ENCODE measurements at regions not wholly inside any gene's neighbourhood (a gene's known extent, or its start where the extent isn't known, plus 50 kb on each side); places are given as distances from the start of the nearest gene placed in this dataset.

GRCh38 chr1:163267962-163268361 is 53.8 kb upstream of the NUF2 start:
- Histone ChIP-seq H3K4me2 (ENCODE audit: low read length, poor library complexity, severe bottlenecking) (no peak overlapping the region), H3K23ac (ENCODE audit: low read length in 2 of 2) (no peak overlapping the region), H3K79me1 (replicated peaks; ENCODE audit: low read length, poor library complexity, severe bottlenecking) (no peaks in the 10 kb centered on the region), H3K9me3 (ENCODE audit: control insufficient read depth, low read length) (no peaks in the 10 kb centered on the region), H3K9ac (ENCODE audit: low read length) (no peak overlapping the region), H2BK12ac (ENCODE audit: low read length in 2 of 2) (no peak overlapping the region), H3K27ac (ENCODE audit: low read length, poor library complexity, severe bottlenecking) (no peak overlapping the region), H2AFZ (ENCODE audit: low read depth, low read length) (no peak overlapping the region), H2BK120ac (ENCODE audit: low read depth, low read length) (no peak overlapping the region), H4K8ac (ENCODE audit: low read length) (no peak overlapping the region), H3K27me3 (ENCODE audit: control insufficient read depth in 1 of 2, insufficient read depth in 1 of 2, low read length in 2 of 2) (no peaks in the 10 kb centered on the region), H3K18ac (ENCODE audit: low read depth in 1 of 2, low read length in 2 of 2) (no peak overlapping the region), H3K4me1 (ENCODE audit: control insufficient read depth, insufficient read depth, low read depth, low read length) (peaks cover 2% of the 10 kb centered on the region), H3K36me3 (ENCODE audit: control insufficient read depth in 1 of 2, insufficient read depth in 2 of 2, low read depth in 1 of 2, low read length in 2 of 2) (no peaks in the 10 kb centered on the region), H2BK5ac (ENCODE audit: low read depth, low read length, poor library complexity, severe bottlenecking) (no peak overlapping the region), H3K14ac (ENCODE audit: low read length in 2 of 2) (no peak overlapping the region), H3K4me3 (ENCODE audit: insufficient read depth in 1 of 2, low read depth in 1 of 2, low read length in 2 of 2) (no peak overlapping the region), H4K91ac (ENCODE audit: low read length) (no peak overlapping the region), H2BK15ac (ENCODE audit: low read depth, poor library complexity, severe bottlenecking) (no peak overlapping the region), H3K4ac (ENCODE audit: low read depth in 1 of 2, low read length in 2 of 2) (no peak overlapping the region), H2AK5ac (ENCODE audit: low read length, severe bottlenecking) (no peak overlapping the region)
- peak; percentile 4 for DNase-seq

- no peak overlapping the region for H3K4me3 ChIP-seq (ENCODE audit: insufficient read depth in 1 of 2, low read depth in 1 of 2, low read length in 2 of 2)
- no peak overlapping the region for H2BK5ac ChIP-seq (ENCODE audit: low read depth, low read length, poor library complexity, severe bottlenecking)
- H3K27ac ChIP-seq (ENCODE audit: low read length, poor library complexity, severe bottlenecking) = no peak overlapping the region
- no peak overlapping the region for H3K23ac ChIP-seq (ENCODE audit: low read length in 2 of 2)
- H3K27me3 ChIP-seq (ENCODE audit: control insufficient read depth in 1 of 2, insufficient read depth in 1 of 2, low read length in 2 of 2) = no peaks in the 10 kb centered on the region
- H3K4me2 ChIP-seq (ENCODE audit: low read length, poor library complexity, severe bottlenecking) = no peak overlapping the region
- no peak overlapping the region for H2AFZ ChIP-seq (ENCODE audit: low read depth, low read length)
- H2BK12ac ChIP-seq (ENCODE audit: low read length in 2 of 2) = no peak overlapping the region
- no peak for DNase-seq
- no peak overlapping the region for H3K9ac ChIP-seq (ENCODE audit: low read length)
- no peak overlapping the region for H2BK15ac ChIP-seq (ENCODE audit: low read depth, poor library complexity, severe bottlenecking)
- H2BK120ac ChIP-seq (ENCODE audit: low read depth, low read length) = no peak overlapping the region
- H4K8ac ChIP-seq (ENCODE audit: low read length) = no peak overlapping the region
- H2AK5ac ChIP-seq (ENCODE audit: low read length, severe bottlenecking) = no peak overlapping the region
- H3K9me3 ChIP-seq (ENCODE audit: control insufficient read depth, low read length) = peaks cover 1% of the 10 kb centered on the region
- no peaks in the 10 kb centered on the region for H3K79me1 ChIP-seq (replicated peaks; ENCODE audit: low read length, poor library complexity, severe bottlenecking)
- 60% methylated on average over 1 of the region's 1 CpG for WGBS
- H3K4me1 ChIP-seq (ENCODE audit: control insufficient read depth, insufficient read depth, low read depth, low read length) = peaks cover 6% of the 10 kb centered on the region
- no peaks in the 10 kb centered on the region for H3K36me3 ChIP-seq (ENCODE audit: control insufficient read depth in 1 of 2, insufficient read depth in 2 of 2, low read depth in 1 of 2, low read length in 2 of 2)
- no peak overlapping the region for H3K14ac ChIP-seq (ENCODE audit: low read length in 2 of 2)
- no peak overlapping the region for H4K91ac ChIP-seq (ENCODE audit: low read length)
- no peak overlapping the region for H3K18ac ChIP-seq (ENCODE audit: low read depth in 1 of 2, low read length in 2 of 2)
- no peak overlapping the region for H3K4ac ChIP-seq (ENCODE audit: low read depth in 1 of 2, low read length in 2 of 2)
Observed at GRCh38 chr1:163271535-163271934, 50.2 kb upstream of the NUF2 start.
